ENCODE measurements at regions not wholly inside any gene's neighbourhood (a gene's known extent, or its start where the extent isn't known, plus 50 kb on each side); places are given as distances from the start of the nearest gene placed in this dataset.

GRCh38 chr12:60522684-60523400 is 927.0 kb downstream of the SLC16A7 start:
- TF ChIP-seq CTCF (conservative IDR thresholded peaks at IDR 0.05) = no peak
- TF ChIP-seq ZFX (IDR thresholded peaks at IDR 0.05) = no peak
